GM21447 (cell line): ENCODE measurements at regions not wholly inside any gene's neighbourhood (a gene's known extent, or its start where the extent isn't known, plus 50 kb on each side); places are given as distances from the start of the nearest gene placed in this dataset.

Experiments
- ATAC-seq: cut with Tn5 transposase; IDR thresholded peaks from one replicate; pipeline ENCODE4 v1.9.1; 2021; ENCODE audit not compliant: unreplicated experiment

- ATAC-seq = no peak
Measured at GRCh38 chr2:9793156-9793917, 49.9 kb upstream of the TAF1B start.
